ENCODE measurements at regions not wholly inside any gene's neighbourhood (a gene's known extent, or its start where the extent isn't known, plus 50 kb on each side); places are given as distances from the start of the nearest gene placed in this dataset.

DNA sequence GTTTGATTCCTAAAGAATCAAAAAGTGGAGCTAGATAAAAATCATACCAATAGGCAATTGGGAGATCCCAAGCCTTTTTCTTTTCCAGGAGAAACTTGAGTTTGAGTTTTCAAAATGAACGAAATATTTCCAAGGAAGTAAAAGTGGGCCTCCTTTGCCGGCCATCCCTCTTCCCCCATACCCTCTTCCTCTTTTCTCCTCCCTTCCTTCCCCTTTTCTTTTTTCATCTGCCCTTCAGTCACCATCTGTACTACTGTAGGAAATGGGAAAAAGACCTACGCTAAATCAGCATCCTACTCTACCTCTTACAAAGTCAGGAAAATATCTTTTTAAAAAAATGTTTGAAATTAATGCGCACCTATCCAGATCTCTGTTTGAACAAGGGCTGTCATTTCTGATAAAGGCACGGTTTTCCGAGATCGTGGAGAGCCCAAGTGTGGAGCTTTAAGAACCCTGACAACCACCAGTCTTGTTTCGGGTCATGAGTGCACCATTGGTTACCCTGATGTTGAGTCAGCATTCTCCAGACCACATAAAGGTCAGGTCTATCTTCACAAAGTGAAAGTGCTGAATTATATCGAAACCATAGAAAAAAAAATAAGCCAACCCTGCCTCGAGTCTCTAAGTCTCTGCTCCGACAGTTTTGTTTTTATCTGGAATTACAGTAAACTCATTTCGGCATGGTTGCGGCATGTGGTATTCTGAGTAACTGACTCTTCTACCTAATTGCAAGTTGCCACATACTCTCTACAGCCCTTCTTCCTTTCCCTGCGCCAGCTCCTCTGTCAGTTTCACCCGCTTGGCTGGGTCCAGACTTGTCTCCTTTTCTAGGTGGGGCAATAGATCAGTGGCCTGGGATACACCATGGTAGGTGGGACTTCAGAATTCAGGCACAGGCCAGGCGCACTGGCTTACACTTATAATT, 140.2 kb upstream of the KLF3 start (continued):
- TF ChIP-seq ARID3A (IDR thresholded peaks at IDR 0.05; ENCODE audit: borderline replicate concordance, low read depth, low read length), result no peak
- TF ChIP-seq RFX5 (IDR thresholded peaks at IDR 0.05; ENCODE audit: low read depth, low read length), result no peak
- no peak for TF ChIP-seq BCOR (IDR thresholded peaks at IDR 0.05)
- peak; percentile 67; the same call in 1 of the 2 replicates for TF ChIP-seq ATF3 (IDR thresholded peaks at IDR 0.05)
- no peak for TF ChIP-seq ATF3 (CRISPR knock-in tag; conservative IDR thresholded peaks at IDR 0.05)
- no peak for TF ChIP-seq NCOA1 (IDR thresholded peaks at IDR 0.05; ENCODE audit: low read depth)
- peak; percentile 94 for TF ChIP-seq MAFF (IDR thresholded peaks at IDR 0.05; ENCODE audit: low read length)
- TF ChIP-seq LCOR (CRISPR knock-in tag; IDR thresholded peaks at IDR 0.05), result no peak
- TF ChIP-seq NR4A1 (CRISPR knock-in tag; IDR thresholded peaks at IDR 0.05), result no peak
- peak; percentile 83 for TF ChIP-seq NR4A1 (tag; IDR thresholded peaks at IDR 0.05)
- no peak for TF ChIP-seq E4F1 (CRISPR knock-in tag; IDR thresholded peaks at IDR 0.05; ENCODE audit: borderline replicate concordance)
- 0 out of 2 replicates have a peak, but pooled peaks have one; percentile 42 for TF ChIP-seq DPF2 (IDR thresholded peaks at IDR 0.05)
- peak; percentile 39; the same call in 1 of the 2 replicates for TF ChIP-seq MAX (CRISPR knock-in tag; IDR thresholded peaks at IDR 0.05)
- peak; percentile 76; the same call in 1 of the 2 replicates for TF ChIP-seq CEBPB (tag; IDR thresholded peaks at IDR 0.05)
- TF ChIP-seq SRSF9 (IDR thresholded peaks at IDR 0.05; ENCODE audit: borderline replicate concordance, low read depth, low read length), result no peak
- no peak for TF ChIP-seq SP2 (IDR thresholded peaks at IDR 0.05; ENCODE audit: extremely low read depth, low read depth, low read length, poor library complexity, severe bottlenecking)
- TF ChIP-seq POLR2H (tag; IDR thresholded peaks at IDR 0.05; ENCODE audit: low read depth), result peak; percentile 64; the same call in 1 of the 2 replicates

Measured in K562 (cell line).